ENCODE measurements at regions not wholly inside any gene's neighbourhood (a gene's known extent, or its start where the extent isn't known, plus 50 kb on each side); places are given as distances from the start of the nearest gene placed in this dataset.

DNA sequence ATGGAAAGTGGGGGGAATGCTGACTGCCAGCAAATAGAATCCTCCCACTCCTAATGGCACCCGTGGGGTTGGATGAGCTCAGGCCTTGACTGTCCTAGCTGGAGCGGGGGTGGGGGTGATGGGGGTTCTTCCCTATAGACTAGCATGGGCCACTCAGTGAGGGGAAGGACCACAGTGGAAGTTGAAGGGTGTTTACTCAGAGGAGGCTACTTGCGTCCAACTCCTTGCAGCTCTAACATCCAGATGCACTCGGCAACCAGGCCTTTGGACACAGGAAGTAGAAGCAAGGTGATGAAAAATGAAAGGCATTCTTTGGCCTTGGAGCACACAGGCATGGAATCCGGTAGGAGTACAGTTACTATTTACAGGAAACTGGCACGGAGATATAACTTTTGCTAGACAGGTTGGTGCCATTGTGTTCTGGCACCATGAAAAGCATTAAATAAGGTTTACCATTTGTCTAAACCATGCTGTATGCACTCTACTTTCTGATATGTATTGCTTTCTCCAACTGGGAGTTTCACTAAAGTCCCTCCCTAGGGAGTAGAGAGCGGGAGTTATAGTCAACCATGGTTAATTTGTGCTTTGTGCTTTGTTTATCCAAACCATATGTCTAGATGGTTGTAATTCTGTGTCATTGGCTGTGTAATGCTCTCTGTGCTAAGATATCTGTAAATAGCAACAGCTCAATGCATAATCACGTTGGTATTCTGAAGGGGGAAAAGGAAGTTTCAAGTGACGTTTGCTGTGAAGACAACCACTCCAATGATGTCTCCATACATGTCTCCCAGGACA is 125.3 kb downstream of the TSHZ3 start:
- no peak for DNase-seq

- DNase-seq = peak in 2 of 5 experiments; percentile 34 to 71
Observed at GRCh38 chr19:31220540-31220939, 128.7 kb downstream of the TSHZ3 start.

- DNase-seq = peak in 1 of 5 experiments; percentile 52
Observed at GRCh38 chr19:31214997-31215396, 134.2 kb downstream of the TSHZ3 start.

DNA sequence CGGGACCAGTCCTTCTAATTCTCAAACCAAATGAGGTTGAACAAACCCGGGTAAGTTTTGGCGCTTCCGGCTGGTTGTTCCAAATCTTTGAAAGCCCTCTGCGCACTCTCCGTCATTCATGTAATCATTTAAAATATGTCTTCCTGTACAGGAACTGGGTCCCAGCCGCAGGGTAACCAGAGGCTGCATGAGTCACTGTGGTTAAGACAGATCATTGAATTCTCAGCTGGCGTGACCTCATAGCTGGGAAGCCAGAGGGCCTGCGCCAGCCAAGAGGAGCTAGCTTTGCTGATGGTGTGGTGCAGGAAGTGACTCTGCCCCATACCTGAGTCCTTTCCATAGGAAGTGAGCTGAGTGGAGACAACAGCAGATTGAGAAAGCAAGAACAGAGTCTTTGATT is 135.2 kb downstream of the TSHZ3 start:
- DNase-seq = peak; percentile 15 to 98 (median 74)

DNA sequence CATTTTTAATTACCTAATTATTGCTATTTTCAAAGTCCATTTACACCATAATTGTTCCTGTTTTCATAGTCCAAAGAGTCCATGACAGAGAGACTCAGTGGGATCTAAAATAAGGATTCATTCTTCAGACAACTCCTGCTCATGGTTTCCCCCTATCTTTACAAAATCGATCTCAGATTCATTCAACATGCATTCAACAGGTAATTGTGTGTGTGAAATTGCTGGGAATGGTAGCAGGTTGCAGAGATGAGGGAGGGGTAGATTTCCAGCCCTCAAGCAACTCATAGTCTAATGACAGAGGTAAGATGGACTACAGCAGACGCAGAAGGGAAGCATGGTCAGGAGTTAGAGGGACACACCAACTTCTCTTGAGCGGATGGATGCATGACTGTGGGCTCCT is 138.1 kb downstream of the TSHZ3 start:
- DNase-seq = no peak

GRCh38 chr19:31205887-31206518 is 143.2 kb downstream of the TSHZ3 start:
- DNase-seq = no peak

DNA sequence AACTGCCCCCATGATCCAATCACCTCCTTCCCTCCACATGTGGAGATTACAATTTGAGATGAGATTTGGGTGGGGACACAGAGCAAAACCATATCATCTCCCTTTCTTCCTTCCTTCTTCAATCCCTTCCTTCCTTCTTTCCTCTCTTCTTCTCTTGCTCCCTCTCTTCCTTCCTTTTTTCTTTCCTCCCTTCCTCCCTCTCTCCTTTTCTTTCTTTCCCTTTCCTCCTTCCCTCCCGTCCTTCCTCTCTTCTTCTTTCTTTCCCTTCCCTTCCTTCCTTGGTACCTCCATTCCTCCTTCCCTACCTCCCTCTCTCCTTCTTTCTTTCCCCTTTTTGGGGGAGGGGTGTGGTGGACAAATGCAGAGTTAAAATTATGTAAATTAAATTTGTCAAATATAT is 145.1 kb downstream of the TSHZ3 start:
- no peak for DNase-seq

GRCh38 chr19:31185261-31185660 is 164.0 kb downstream of the TSHZ3 start:
- DNase-seq = no peak

- DNase-seq = no peak
Observed at GRCh38 chr19:31181535-31181934, 167.7 kb downstream of the TSHZ3 start.

- DNase-seq = no peak
Observed at GRCh38 chr19:31180907-31181306, 168.3 kb downstream of the TSHZ3 start.

DNA sequence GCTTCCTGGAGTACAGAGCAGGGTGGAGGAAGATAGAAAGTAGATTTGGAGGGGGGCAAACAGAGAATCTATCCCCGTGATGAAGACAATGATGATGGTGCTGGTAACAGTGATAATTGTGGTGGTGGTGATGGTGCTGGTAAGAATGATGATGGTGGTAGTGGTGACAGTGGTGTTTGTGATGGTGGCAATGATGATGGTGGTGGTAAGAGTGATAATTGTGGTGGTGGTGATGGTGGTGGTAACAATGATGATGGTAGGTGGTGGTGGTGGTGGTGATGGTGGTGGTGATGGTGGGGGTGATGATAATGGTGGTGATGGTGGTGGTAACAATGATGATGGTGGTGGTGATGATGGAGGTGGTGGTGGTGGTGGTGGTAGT is 169.8 kb downstream of the TSHZ3 start:
- no peak for DNase-seq

GRCh38 chr19:31178833-31179470 is 170.3 kb downstream of the TSHZ3 start:
- DNase-seq = no peak

DNA sequence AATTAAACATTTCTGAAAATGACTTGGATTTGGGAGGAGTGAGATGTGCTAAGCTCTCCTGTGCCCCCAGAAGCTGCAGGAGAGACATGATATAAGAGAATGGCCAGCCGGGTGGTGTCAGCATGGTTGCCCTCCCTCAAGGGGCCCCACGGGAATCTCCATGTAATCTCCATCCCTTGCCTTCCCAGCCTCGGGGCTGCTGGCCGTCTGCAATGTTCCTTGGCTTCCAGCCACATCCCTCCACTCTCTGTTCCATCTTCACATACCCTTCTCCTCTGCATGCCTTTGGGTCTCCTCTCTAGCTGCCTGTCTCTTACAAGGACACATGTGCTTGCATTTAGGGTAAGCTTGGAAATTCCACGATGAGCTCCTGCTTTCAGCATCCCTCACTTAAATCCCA is 172.0 kb downstream of the TSHZ3 start:
- no peak for DNase-seq

GRCh38 chr19:31175564-31176348 is 173.5 kb downstream of the TSHZ3 start:
- DNase-seq = no peak

DNA sequence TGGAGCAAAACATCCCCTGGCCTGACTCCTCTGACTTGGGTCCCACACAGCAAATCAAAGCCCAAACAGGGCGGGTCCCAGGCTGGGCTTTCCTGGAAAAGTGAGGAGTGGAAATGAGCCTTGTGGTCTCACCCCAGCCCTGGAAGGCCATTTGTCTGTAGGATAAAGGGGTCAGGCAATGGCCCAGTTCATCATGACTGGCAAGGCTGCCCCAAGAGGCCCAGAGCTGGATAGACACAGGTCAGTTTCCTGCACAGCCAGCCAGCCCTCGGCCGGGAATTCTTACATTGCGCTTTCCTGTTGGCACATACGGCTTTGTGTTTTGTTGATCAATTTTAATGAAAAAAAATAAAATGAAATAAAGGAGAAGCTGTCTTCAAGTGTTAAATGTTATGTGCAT is 174.3 kb downstream of the TSHZ3 start:
- DNase-seq = no peak

DNA sequence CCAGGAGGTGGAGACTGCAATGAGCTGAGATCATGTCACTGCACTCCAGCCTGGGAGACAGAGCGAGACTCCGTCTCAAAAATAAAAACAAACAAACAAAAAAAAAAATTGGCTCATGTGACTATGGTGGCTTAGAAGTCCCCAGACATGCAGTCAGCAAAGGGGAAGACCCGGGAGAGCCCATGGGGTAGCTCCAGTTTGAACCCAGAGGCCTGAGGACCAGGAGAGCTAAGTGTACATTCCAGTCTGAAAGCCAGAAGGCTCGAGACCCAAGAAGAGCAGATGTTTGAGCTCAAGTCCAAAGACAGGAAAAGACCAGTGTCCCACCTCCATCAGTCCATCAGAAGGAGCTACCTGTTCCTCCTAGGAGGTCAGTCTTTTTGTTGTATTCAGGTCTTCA is 175.2 kb downstream of the TSHZ3 start:
- no peak for DNase-seq

DNA sequence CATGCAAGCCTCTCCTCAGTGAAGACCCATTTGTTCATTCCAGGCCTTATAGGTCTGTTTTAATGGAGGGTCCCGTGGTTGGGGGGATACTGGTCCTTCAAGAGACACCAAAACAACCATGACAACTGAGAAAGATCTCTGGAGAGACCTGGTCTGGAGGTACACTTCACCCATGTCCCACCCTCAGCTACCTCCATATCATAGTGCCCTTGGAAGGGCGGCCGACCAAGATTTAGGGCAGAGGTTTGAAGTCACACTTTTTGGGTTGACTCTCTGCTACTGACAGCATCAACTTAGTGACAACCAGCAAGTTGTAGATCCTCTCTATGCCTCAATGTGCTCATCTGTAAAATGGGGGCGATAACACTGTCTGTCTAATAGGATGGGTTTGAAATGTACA is 177.3 kb downstream of the TSHZ3 start:
- DNase-seq = no peak

DNA sequence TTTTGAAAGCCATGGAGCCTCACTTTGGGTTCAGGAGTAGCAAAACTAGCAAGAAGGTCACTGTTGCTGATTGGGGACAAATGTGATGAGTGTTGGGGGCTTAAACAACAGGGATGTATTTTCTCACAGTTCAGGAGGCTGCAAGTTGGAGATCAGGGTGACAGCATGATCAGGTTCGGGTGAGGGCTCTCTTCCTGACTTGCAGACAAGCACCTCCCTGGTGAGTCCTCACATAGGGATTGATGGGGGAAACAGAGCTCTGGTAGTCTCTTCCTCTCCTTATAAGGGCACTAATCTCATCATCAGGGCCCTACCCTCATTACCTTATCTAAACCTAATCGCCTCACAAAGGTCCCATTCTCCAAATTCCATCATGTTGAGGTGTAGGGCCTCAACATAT is 179.2 kb downstream of the TSHZ3 start:
- no peak for DNase-seq

GRCh38 chr19:31168106-31168625 is 181.1 kb downstream of the TSHZ3 start:
- no peak for DNase-seq

DNA sequence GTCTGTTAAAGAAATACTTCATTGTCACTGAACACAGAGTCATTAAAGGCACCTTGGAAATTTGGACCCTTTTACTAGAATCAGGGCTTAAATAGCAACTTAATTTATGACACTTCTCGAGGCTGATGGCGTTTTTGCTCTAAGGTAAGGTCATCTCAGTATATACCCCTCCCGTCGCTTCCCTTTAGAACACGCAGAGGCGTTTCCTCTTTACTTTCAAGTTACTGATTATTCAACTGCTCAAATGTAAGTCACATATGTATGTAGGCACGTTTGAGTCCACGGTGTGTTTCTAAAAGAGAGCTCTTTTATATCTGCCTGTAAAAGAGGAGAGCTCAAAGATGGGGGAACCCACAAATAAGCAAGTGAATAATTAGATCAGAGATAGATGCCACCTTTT is 181.5 kb downstream of the TSHZ3 start:
- no peak for DNase-seq

- DNase-seq = no peak
Observed at GRCh38 chr19:31166206-31166605, 183.0 kb downstream of the TSHZ3 start.

- DNase-seq = no peak
Observed at GRCh38 chr19:31164791-31165251, 184.4 kb downstream of the TSHZ3 start.
